OCI-M1 (cell line): ENCODE measurements at regions not wholly inside any gene's neighbourhood (a gene's known extent, or its start where the extent isn't known, plus 50 kb on each side); places are given as distances from the start of the nearest gene placed in this dataset.

Source experiments
- DNase-seq: peaks from one replicate; lab custom pipeline; 2025; lab: John Stamatoyannopoulos, UW

GRCh38 chr13:62040806-62041205 lies 625.2 kb upstream of the PCDH20 start:
- no peak for DNase-seq

- no peak for DNase-seq
These were observed 624.4 kb upstream of the PCDH20 start for GRCh38 chr13:62040078-62040477.

GRCh38 chr13:62038214-62038613 lies 622.6 kb upstream of the PCDH20 start:
- peak; percentile 70 for DNase-seq

- peak; percentile 90 for DNase-seq
These were observed 620.3 kb upstream of the PCDH20 start for GRCh38 chr13:62035981-62036380.

- no peak for DNase-seq
These were observed 618.3 kb upstream of the PCDH20 start for GRCh38 chr13:62033934-62034333.

- no peak for DNase-seq
These were observed 606.7 kb upstream of the PCDH20 start for GRCh38 chr13:62022369-62022768.

- no peak for DNase-seq
These were observed 604.2 kb upstream of the PCDH20 start for GRCh38 chr13:62019858-62020257.

GRCh38 chr13:62014299-62014698 lies 598.6 kb upstream of the PCDH20 start:
- DNase-seq, result peak; percentile 81

- no peak for DNase-seq
These were observed 587.8 kb upstream of the PCDH20 start for GRCh38 chr13:62003452-62003851.

GRCh38 chr13:61994174-61994573 lies 578.5 kb upstream of the PCDH20 start:
- DNase-seq, result no peak

- no peak for DNase-seq
These were observed 574.3 kb upstream of the PCDH20 start for GRCh38 chr13:61989978-61990377.

- DNase-seq, result no peak
These were observed 573.2 kb upstream of the PCDH20 start for GRCh38 chr13:61988810-61989209.

GRCh38 chr13:61975001-61975400 lies 559.4 kb upstream of the PCDH20 start:
- no peak for DNase-seq

- no peak for DNase-seq
These were observed 550.1 kb upstream of the PCDH20 start for GRCh38 chr13:61965756-61966155.

GRCh38 chr13:61960981-61961380 lies 545.3 kb upstream of the PCDH20 start:
- no peak for DNase-seq

- DNase-seq, result peak; percentile 78
These were observed 538.4 kb upstream of the PCDH20 start for GRCh38 chr13:61954092-61954491.

- DNase-seq, result no peak
These were observed 535.2 kb upstream of the PCDH20 start for GRCh38 chr13:61950828-61951227.

- DNase-seq, result no peak
These were observed 528.8 kb upstream of the PCDH20 start for GRCh38 chr13:61944329-61944929.

- no peak for DNase-seq
These were observed 520.1 kb upstream of the PCDH20 start for GRCh38 chr13:61935710-61936109.

- no peak for DNase-seq
These were observed 512.0 kb upstream of the PCDH20 start for GRCh38 chr13:61927648-61928047.

GRCh38 chr13:61918841-61919240 lies 503.2 kb upstream of the PCDH20 start:
- DNase-seq, result no peak

- no peak for DNase-seq
These were observed 500.8 kb upstream of the PCDH20 start for GRCh38 chr13:61916483-61916882.

- no peak for DNase-seq
These were observed 497.5 kb upstream of the PCDH20 start for GRCh38 chr13:61913183-61913582.

- DNase-seq, result peak; percentile 7
These were observed 493.4 kb upstream of the PCDH20 start for GRCh38 chr13:61908906-61909615.
